ENCODE measurements at regions not wholly inside any gene's neighbourhood (a gene's known extent, or its start where the extent isn't known, plus 50 kb on each side); places are given as distances from the start of the nearest gene placed in this dataset.

DNA sequence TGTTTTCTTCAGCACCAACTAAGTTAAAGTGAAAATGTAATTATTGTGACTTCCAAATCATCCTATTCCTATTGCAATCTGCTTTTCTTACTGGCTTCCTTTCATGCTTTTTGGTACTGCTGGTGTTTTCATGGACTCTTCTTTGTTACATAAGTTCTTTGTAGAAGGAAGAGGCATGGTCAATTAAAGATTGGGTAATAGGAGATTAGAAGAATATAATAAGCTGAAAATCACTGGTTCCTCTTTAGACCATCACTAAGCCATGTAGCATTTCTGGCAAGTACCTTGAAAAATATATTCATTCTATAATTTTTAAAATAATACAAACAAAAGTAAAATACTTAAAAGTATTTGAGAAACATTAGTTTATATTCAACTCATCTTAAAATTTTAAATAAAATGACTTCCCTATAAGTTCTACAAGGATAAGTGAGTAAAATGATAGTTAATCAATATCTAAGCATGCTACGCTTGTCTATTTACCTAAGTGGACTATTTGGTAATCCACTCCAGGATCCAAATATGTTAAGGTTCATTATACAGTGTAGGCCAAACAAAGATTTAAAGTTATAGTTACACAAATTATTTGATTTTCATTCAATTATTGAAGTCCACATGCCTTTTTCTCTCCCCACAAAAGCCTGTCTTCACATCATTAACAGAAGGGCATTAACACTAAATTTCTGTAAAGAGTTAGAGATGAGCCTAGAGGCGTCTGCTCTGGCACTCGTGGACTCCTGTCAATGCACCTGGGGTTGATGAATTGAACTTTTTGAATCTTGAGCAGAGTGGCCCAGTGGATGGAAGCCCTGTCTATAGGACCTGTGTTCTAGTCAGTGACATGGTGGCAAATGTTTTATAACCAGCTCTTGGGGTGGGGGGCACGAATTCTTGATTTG lies 408.1 kb downstream of the INHBA start:
- Mint-ChIP-seq H3K4me1 (ENCODE audit: low read depth) (no peaks in the 10 kb centered on the region), H3K36me3 (ENCODE audit: low read depth) (no peaks in the 10 kb centered on the region), H3K9me3 (no peaks in the 10 kb centered on the region), H3K27me3 (ENCODE audit: low read depth) (no peaks in the 10 kb centered on the region), H3K27ac (no peak overlapping the region), H3K4me3 (no peak overlapping the region)

- no peaks in the 10 kb centered on the region for H3K36me3 Mint-ChIP-seq (ENCODE audit: low read depth)
- H3K27ac Mint-ChIP-seq = no peak overlapping the region
- no peaks in the 10 kb centered on the region for H3K27me3 Mint-ChIP-seq (ENCODE audit: low read depth)
- H3K4me1 Mint-ChIP-seq (ENCODE audit: low read depth) = no peaks in the 10 kb centered on the region
- H3K9me3 Mint-ChIP-seq = no peaks in the 10 kb centered on the region
- H3K4me3 Mint-ChIP-seq = no peak overlapping the region
Observed at GRCh38 chr7:41292487-41292886, 410.4 kb downstream of the INHBA start.

GRCh38 chr7:41287559-41288335 lies 415.1 kb downstream of the INHBA start:
- Mint-ChIP-seq H3K4me3 (no peak overlapping the region), H3K27me3 (ENCODE audit: low read depth) (no peaks in the 10 kb centered on the region), H3K27ac (no peak overlapping the region), H3K4me1 (ENCODE audit: low read depth) (no peaks in the 10 kb centered on the region), H3K36me3 (ENCODE audit: low read depth) (no peaks in the 10 kb centered on the region), H3K9me3 (no peaks in the 10 kb centered on the region)

- Mint-ChIP-seq H3K4me3 (no peak overlapping the region), H3K4me1 (ENCODE audit: low read depth) (no peaks in the 10 kb centered on the region), H3K9me3 (no peaks in the 10 kb centered on the region)
Observed at GRCh38 chr7:41280491-41280890, 422.4 kb downstream of the INHBA start.

DNA sequence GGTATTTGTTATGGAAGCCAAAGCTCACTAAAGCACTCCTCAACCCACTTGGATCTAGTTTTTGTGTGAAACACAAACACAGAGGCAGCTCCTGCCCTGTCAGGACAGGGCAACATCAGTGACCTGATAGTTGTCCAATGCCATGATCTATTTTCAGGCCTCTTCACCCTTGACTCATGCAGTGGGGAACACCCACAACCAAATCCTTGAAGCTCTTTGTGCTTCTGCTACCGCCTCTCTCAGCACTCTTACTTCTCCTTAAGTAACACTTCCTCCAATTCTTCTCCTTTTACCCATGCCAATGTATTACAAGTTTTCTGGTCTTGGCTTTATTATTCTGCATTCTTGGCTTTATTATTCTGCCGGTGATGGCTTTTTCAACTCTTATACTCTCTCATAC lies 425.3 kb downstream of the INHBA start:
- H3K27me3 Mint-ChIP-seq (ENCODE audit: low read depth) = no peaks in the 10 kb centered on the region
- H3K4me3 Mint-ChIP-seq = no peak overlapping the region
- no peaks in the 10 kb centered on the region for H3K9me3 Mint-ChIP-seq
- H3K4me1 Mint-ChIP-seq (ENCODE audit: low read depth) = no peaks in the 10 kb centered on the region
- no peaks in the 10 kb centered on the region for H3K36me3 Mint-ChIP-seq (ENCODE audit: low read depth)
- H3K27ac Mint-ChIP-seq = no peak overlapping the region

More at GRCh38 chr7:41280491-41280890, 422.4 kb downstream of the INHBA start:
- no peaks in the 10 kb centered on the region for H3K36me3 Mint-ChIP-seq (ENCODE audit: low read depth)
- H3K27ac Mint-ChIP-seq = no peak overlapping the region
- no peaks in the 10 kb centered on the region for H3K27me3 Mint-ChIP-seq (ENCODE audit: low read depth)

GRCh38 chr7:41275255-41275654 lies 427.6 kb downstream of the INHBA start:
- Mint-ChIP-seq H3K27ac (no peak overlapping the region), H3K27me3 (ENCODE audit: low read depth) (no peaks in the 10 kb centered on the region), H3K4me3 (no peak overlapping the region), H3K4me1 (ENCODE audit: low read depth) (no peaks in the 10 kb centered on the region), H3K36me3 (ENCODE audit: low read depth) (no peaks in the 10 kb centered on the region), H3K9me3 (peaks cover 3% of the 10 kb centered on the region)

GRCh38 chr7:41274179-41274578 lies 428.7 kb downstream of the INHBA start:
- H3K27ac Mint-ChIP-seq = no peak overlapping the region
- H3K4me1 Mint-ChIP-seq (ENCODE audit: low read depth) = no peaks in the 10 kb centered on the region
- H3K4me3 Mint-ChIP-seq = no peak overlapping the region

GRCh38 chr7:41272664-41273063 lies 430.2 kb downstream of the INHBA start:
- Mint-ChIP-seq H3K27me3 (ENCODE audit: low read depth) (no peaks in the 10 kb centered on the region), H3K27ac (no peak overlapping the region), H3K9me3 (peaks cover 3% of the 10 kb centered on the region), H3K4me3 (no peak overlapping the region), H3K4me1 (ENCODE audit: low read depth) (no peaks in the 10 kb centered on the region), H3K36me3 (ENCODE audit: low read depth) (no peaks in the 10 kb centered on the region)

More at GRCh38 chr7:41274179-41274578, 428.7 kb downstream of the INHBA start:
- Mint-ChIP-seq H3K9me3 (peaks cover 3% of the 10 kb centered on the region), H3K27me3 (ENCODE audit: low read depth) (no peaks in the 10 kb centered on the region), H3K36me3 (ENCODE audit: low read depth) (no peaks in the 10 kb centered on the region)

DNA sequence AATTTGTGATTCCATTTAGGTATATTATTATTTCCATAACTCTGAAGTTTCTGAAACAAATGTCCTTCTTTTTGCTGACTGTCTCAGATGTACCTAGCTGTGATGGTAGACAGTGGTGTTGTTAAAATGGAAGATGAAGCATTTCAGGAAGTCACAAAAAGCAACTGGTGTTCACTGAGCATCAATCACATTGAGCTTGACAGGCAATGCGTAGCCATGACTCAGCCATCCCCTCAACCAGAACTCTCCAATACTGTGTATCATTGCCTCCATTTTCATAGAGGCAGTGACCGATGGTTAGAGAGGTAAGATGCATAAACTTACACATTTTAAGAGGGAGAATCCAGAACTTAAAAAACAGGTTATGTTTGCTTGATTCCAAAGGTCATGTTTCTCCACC lies 434.0 kb downstream of the INHBA start:
- no peaks in the 10 kb centered on the region for H3K4me1 Mint-ChIP-seq (ENCODE audit: low read depth)
- no peaks in the 10 kb centered on the region for H3K27me3 Mint-ChIP-seq (ENCODE audit: low read depth)
- H3K36me3 Mint-ChIP-seq (ENCODE audit: low read depth) = no peaks in the 10 kb centered on the region
- H3K27ac Mint-ChIP-seq = no peak overlapping the region
- H3K4me3 Mint-ChIP-seq = no peak overlapping the region
- H3K9me3 Mint-ChIP-seq = peaks cover 3% of the 10 kb centered on the region

- Mint-ChIP-seq H3K9me3 (no peaks in the 10 kb centered on the region), H3K27ac (no peak overlapping the region), H3K27me3 (ENCODE audit: low read depth) (no peaks in the 10 kb centered on the region), H3K4me1 (ENCODE audit: low read depth) (no peaks in the 10 kb centered on the region), H3K4me3 (no peak overlapping the region), H3K36me3 (ENCODE audit: low read depth) (no peaks in the 10 kb centered on the region)
Observed at GRCh38 chr7:41261080-41261479, 441.8 kb downstream of the INHBA start.

- H3K36me3 Mint-ChIP-seq (ENCODE audit: low read depth) = no peaks in the 10 kb centered on the region
Observed at GRCh38 chr7:41257660-41258059, 445.2 kb downstream of the INHBA start.

GRCh38 chr7:41256186-41256945 lies 446.5 kb downstream of the INHBA start:
- Mint-ChIP-seq H3K9me3 (no peaks in the 10 kb centered on the region), H3K27me3 (ENCODE audit: low read depth) (no peaks in the 10 kb centered on the region), H3K27ac (no peak overlapping the region), H3K4me3 (no peak overlapping the region), H3K36me3 (ENCODE audit: low read depth) (no peaks in the 10 kb centered on the region), H3K4me1 (ENCODE audit: low read depth) (no peaks in the 10 kb centered on the region)

More at GRCh38 chr7:41257660-41258059, 445.2 kb downstream of the INHBA start:
- no peaks in the 10 kb centered on the region for H3K9me3 Mint-ChIP-seq
- H3K27me3 Mint-ChIP-seq (ENCODE audit: low read depth) = no peaks in the 10 kb centered on the region
- H3K4me3 Mint-ChIP-seq = no peak overlapping the region
- no peaks in the 10 kb centered on the region for H3K4me1 Mint-ChIP-seq (ENCODE audit: low read depth)
- H3K27ac Mint-ChIP-seq = no peak overlapping the region

GRCh38 chr7:41255716-41256115 lies 447.2 kb downstream of the INHBA start:
- Mint-ChIP-seq H3K9me3 (peaks cover 1% of the 10 kb centered on the region), H3K36me3 (ENCODE audit: low read depth) (no peaks in the 10 kb centered on the region), H3K27me3 (ENCODE audit: low read depth) (no peaks in the 10 kb centered on the region), H3K4me3 (no peak overlapping the region), H3K4me1 (ENCODE audit: low read depth) (no peaks in the 10 kb centered on the region), H3K27ac (no peak overlapping the region)

DNA sequence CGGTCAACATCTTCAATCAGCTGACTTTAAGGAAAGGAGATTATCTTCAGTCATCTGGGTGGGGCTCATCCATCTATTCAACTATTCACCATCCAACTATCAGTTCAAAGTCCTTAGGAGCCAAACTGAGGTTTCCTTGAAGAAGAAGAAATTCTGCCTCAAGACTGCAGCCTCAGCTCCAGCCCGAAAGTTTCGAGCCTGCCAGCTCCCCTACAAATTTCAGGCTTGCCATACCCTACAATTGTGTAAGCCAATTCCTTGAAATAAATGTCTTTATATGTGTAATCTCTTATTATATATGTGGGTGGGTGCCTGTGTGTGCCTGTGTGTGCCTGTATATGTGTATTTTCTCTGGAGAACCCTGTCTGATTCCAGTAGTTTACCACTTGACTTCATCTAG lies 447.8 kb downstream of the INHBA start:
- Mint-ChIP-seq H3K27me3 (ENCODE audit: low read depth) (no peaks in the 10 kb centered on the region), H3K9me3 (peaks cover 5% of the 10 kb centered on the region), H3K36me3 (ENCODE audit: low read depth) (no peaks in the 10 kb centered on the region), H3K4me1 (ENCODE audit: low read depth) (no peaks in the 10 kb centered on the region), H3K4me3 (no peak overlapping the region), H3K27ac (no peak overlapping the region)
